H1 (cell line): ENCODE measurements at regions not wholly inside any gene's neighbourhood (a gene's known extent, or its start where the extent isn't known, plus 50 kb on each side); places are given as distances from the start of the nearest gene placed in this dataset.

Experiments
- CTCF ChIA-PET: fragments of 300-600 bp; sonication (Branson Sonifier 250); formaldehyde crosslinking; loops from one replicate; lab custom pipeline; 2021; ENCODE audit not compliant: partially characterized antibody; lab: Charles Lee
- POLR2A ChIA-PET: fragments of 300-600 bp; sonication (Branson Sonifier 250); formaldehyde crosslinking; loops from one replicate; lab custom pipeline; 2021; ENCODE audit warnings: inconsistent platforms; ENCODE audit not compliant: partially characterized antibody; lab: Charles Lee
- DNase-seq, 2 experiments: peaks; one replicate each; pipeline versions ENCODE4 v3.0.0 to v3.0.0-alpha.2; 2010 to 2022; ENCODE audit warnings: low spot score in 2 of 2, low read depth in 1 of 2, mixed read lengths in 1 of 2
- FAIRE-seq: peaks from 2 replicates; lab custom pipeline; 2011; peaks lifted over from hg19 to GRCh38; lab: Jason Lieb, UNC
- H2AFZ ChIP-seq: 2 replicates; pipeline ENCODE4 v1.8.1; 2012; ENCODE audit warnings: low read length, inconsistent platforms
- H2AK5ac ChIP-seq: 2 replicates; pipeline ENCODE4 v1.6.1; 2013; ENCODE audit warnings: low read depth, low read length
- H2BK120ac ChIP-seq: replicated peaks from 2 replicates; pipeline ENCODE3; 2013; ENCODE audit warnings: low read depth, low read length, inconsistent platforms
- H2BK12ac ChIP-seq: 2 replicates; pipeline ENCODE4 v1.6.1; 2013; ENCODE audit warnings: low read depth, low read length
- H2BK15ac ChIP-seq: 2 replicates; pipeline ENCODE4 v1.6.1; 2013; ENCODE audit warnings: low read length
- H2BK20ac ChIP-seq: 2 replicates; pipeline ENCODE4 v1.6.1; 2013; ENCODE audit warnings: low read length
- H2BK5ac ChIP-seq: 2 replicates; pipeline ENCODE4 v1.6.1; 2013; ENCODE audit warnings: low read depth, low read length
- H3K14ac ChIP-seq: 2 replicates; pipeline ENCODE4 v1.6.1; 2013; ENCODE audit warnings: inconsistent platforms; ENCODE audit not compliant: insufficient read length
- H3K18ac ChIP-seq: 2 replicates; pipeline ENCODE4 v1.6.1; 2013; ENCODE audit warnings: low read length; ENCODE audit errors: extremely low read depth
- H3K23ac ChIP-seq: 2 replicates; pipeline ENCODE4 v1.6.1; 2013; ENCODE audit warnings: inconsistent platforms; ENCODE audit not compliant: insufficient read length
- H3K23me2 ChIP-seq: 2 replicates; pipeline ENCODE4 v1.6.1; 2013; ENCODE audit warnings: low read depth, low read length
- H3K27ac ChIP-seq: 2 replicates; pipeline ENCODE4 v1.6.1; 2011; ENCODE audit warnings: low read depth, low read length, inconsistent platforms
- H3K27me3 ChIP-seq, 4 experiments: replicated peaks in 1 of 4; 1 replicate in 1 of 4; 2 replicates in 3 of 4; pipeline versions ENCODE4 v1.6.1 to v1.8.1; 2011 to 2013; ENCODE audit warnings: low read length in 3 of 4, mild to moderate bottlenecking in 3 of 4, inconsistent platforms in 2 of 4, mixed read lengths in 2 of 4, moderate library complexity in 1 of 4; ENCODE audit not compliant: control insufficient read depth in 3 of 4, insufficient read depth in 3 of 4; ENCODE audit errors: extremely low read depth in 1 of 4
- H3K36me3 ChIP-seq, 4 experiments: 2 replicates each; pipeline versions ENCODE4 v1.6.1 to v1.8.1; 2011 to 2013; ENCODE audit warnings: mild to moderate bottlenecking in 4 of 4, low read length in 3 of 4, moderate library complexity in 2 of 4, control low read depth in 1 of 4, inconsistent platforms in 1 of 4; ENCODE audit not compliant: insufficient read depth in 4 of 4, control insufficient read depth in 2 of 4
- H3K4ac ChIP-seq: replicated peaks from 2 replicates; pipeline ENCODE3; 2013; ENCODE audit warnings: low read length, low read depth, mixed read lengths, inconsistent platforms; ENCODE audit not compliant: insufficient read length
- H3K4me1 ChIP-seq, 4 experiments: replicated peaks in 1 of 4; 1 replicate in 1 of 4; 2 replicates in 3 of 4; pipeline versions ENCODE4 v1.6.1 to v1.8.1; 2011 to 2013; ENCODE audit warnings: low read length in 3 of 4, inconsistent platforms in 2 of 4, mixed read lengths in 1 of 4; ENCODE audit not compliant: insufficient read depth in 4 of 4, control insufficient read depth in 3 of 4
- H3K4me2 ChIP-seq, 2 experiments: 2 replicates each; pipeline versions ENCODE4 v1.6.1 to v1.8.1; 2011 to 2013; ENCODE audit warnings: low read depth in 2 of 2, low read length in 2 of 2, control low read depth in 1 of 2, inconsistent platforms in 1 of 2, mild to moderate bottlenecking in 1 of 2; ENCODE audit not compliant: insufficient read depth in 1 of 2
- H3K4me3 ChIP-seq, 4 experiments: fragments of 200-600, 300-600 bp in 1 of 4; sonication (generic), shearing (Covaris generic), sonication (Bioruptor Twin) in 1 of 4; 2 replicates each; pipeline versions ENCODE4 v1.5.1 to v1.8.1; 2011 to 2016; ENCODE audit warnings: low read length in 4 of 4, low read depth in 3 of 4, control low read depth in 2 of 4, inconsistent platforms in 2 of 4, mild to moderate bottlenecking in 2 of 4, mixed read lengths in 1 of 4, moderate library complexity in 1 of 4; ENCODE audit not compliant: insufficient read depth in 2 of 4; ENCODE audit errors: extremely low read depth in 1 of 4
- H3K56ac ChIP-seq: replicated peaks from 2 replicates; pipeline ENCODE3; 2013; ENCODE audit warnings: low read depth, mild to moderate bottlenecking, mixed read lengths, low read length, inconsistent platforms; ENCODE audit not compliant: insufficient read length
- H3K79me1 ChIP-seq: 2 replicates; pipeline ENCODE4 v1.6.1; 2013; ENCODE audit warnings: low read depth, low read length, control low read depth
- H3K79me2 ChIP-seq, 2 experiments: 2 replicates each; pipeline versions ENCODE4 v1.6.1 to v1.8.1; 2012 to 2013; ENCODE audit warnings: low read length in 2 of 2, mild to moderate bottlenecking in 2 of 2, inconsistent platforms in 1 of 2; ENCODE audit not compliant: insufficient read depth in 2 of 2, control insufficient read depth in 1 of 2
- H3K9ac ChIP-seq, 4 experiments: replicated peaks in 1 of 4; 1 replicate in 1 of 4; 2 replicates in 3 of 4; pipeline versions ENCODE4 v1.6.1 to v1.8.1; 2011 to 2013; ENCODE audit warnings: low read depth in 3 of 4, low read length in 3 of 4, control low read depth in 2 of 4, mild to moderate bottlenecking in 2 of 4, moderate library complexity in 2 of 4, inconsistent platforms in 1 of 4; ENCODE audit errors: extremely low read depth in 1 of 4
- H3K9me3 ChIP-seq, 2 experiments: 2 replicates each; pipeline versions ENCODE4 v1.6.1 to v1.8.1; 2012 to 2013; ENCODE audit warnings: mild to moderate bottlenecking in 2 of 2, moderate library complexity in 2 of 2, control low read depth in 1 of 2, inconsistent platforms in 1 of 2, low read depth in 1 of 2, low read length in 1 of 2, mixed read lengths in 1 of 2; ENCODE audit not compliant: insufficient read depth in 2 of 2
- H4K20me1 ChIP-seq, 2 experiments: replicated peaks in 1 of 2; 2 replicates each; pipeline versions ENCODE3 to v1.8.1; 2011 to 2013; ENCODE audit warnings: inconsistent platforms in 2 of 2, low read length in 2 of 2, mild to moderate bottlenecking in 1 of 2; ENCODE audit not compliant: insufficient read depth in 2 of 2, control insufficient read depth in 1 of 2
- H4K5ac ChIP-seq: 2 replicates; pipeline ENCODE4 v1.6.1; 2013; ENCODE audit warnings: low read length, low read depth, mixed read lengths, inconsistent platforms; ENCODE audit not compliant: insufficient read length
- H4K8ac ChIP-seq: 2 replicates; pipeline ENCODE4 v1.8.0; 2013; ENCODE audit warnings: mild to moderate bottlenecking, moderate library complexity, low read length, inconsistent platforms; ENCODE audit not compliant: insufficient read depth; ENCODE audit errors: extremely low read depth
- H4K91ac ChIP-seq: replicated peaks from 2 replicates; pipeline ENCODE3; 2013; ENCODE audit warnings: low read length, mixed read lengths, inconsistent platforms; ENCODE audit not compliant: insufficient read length
- JUN ChIP-seq: IDR thresholded peaks from 2 replicates; pipeline ENCODE4 v1.6.1; 2011; ENCODE audit warnings: low read depth, mild to moderate bottlenecking, improper control_type of control experiment, low read length
- NANOG ChIP-seq: IDR thresholded peaks from 2 replicates; pipeline ENCODE4 v1.6.1; 2011; ENCODE audit warnings: low read length, low read depth, mild to moderate bottlenecking, inconsistent platforms; ENCODE audit not compliant: insufficient read depth, poor library complexity, severe bottlenecking
- POU5F1 ChIP-seq: IDR thresholded peaks from 2 replicates; pipeline ENCODE4 v1.6.1; 2011; ENCODE audit warnings: low read depth, mild to moderate bottlenecking, low read length, moderate library complexity
- RBBP5 ChIP-seq: IDR thresholded peaks from 2 replicates; pipeline ENCODE4 v1.7.1; 2012; ENCODE audit warnings: low read depth, mild to moderate bottlenecking, inconsistent platforms, low read length, moderate library complexity, borderline replicate concordance
- RFX5 ChIP-seq: IDR thresholded peaks from 2 replicates; pipeline ENCODE4 v1.6.1; 2011; ENCODE audit warnings: low read depth, low read length, improper control_type of control experiment, borderline replicate concordance
- SIX5 ChIP-seq: IDR thresholded peaks from 2 replicates; pipeline ENCODE4 v1.6.1; 2011; ENCODE audit warnings: mild to moderate bottlenecking, low read depth, low read length
- SP4 ChIP-seq: IDR thresholded peaks from 2 replicates; pipeline ENCODE4 v1.6.1; 2012; ENCODE audit warnings: low read length, inconsistent platforms
- TEAD4 ChIP-seq: IDR thresholded peaks from 2 replicates; pipeline ENCODE4 v1.6.1; 2012; ENCODE audit warnings: low read depth, low read length, inconsistent platforms, mixed read lengths
- WGBS, 2 experiments: shearing (Covaris generic) in 1 of 2; methylation state at CpG; one replicate each; pipeline versions ENCODE4 v1.1.6 to v1.1.7; 2013 to 2015; ENCODE audit warnings: low lambda C conversion rate in 2 of 2, mixed read lengths in 2 of 2, inconsistent platforms in 1 of 2, low coverage in 1 of 2, missing lambda C conversion rate in 1 of 2; ENCODE audit not compliant: insufficient replicate concordance in 2 of 2, insufficient coverage in 1 of 2, insufficient read length in 1 of 2; ENCODE audit errors: extremely low coverage in 1 of 2, missing lambda C conversion rate in 1 of 2; 5-methylcytosine and 5-hydroxymethylcytosine counted together

DNA sequence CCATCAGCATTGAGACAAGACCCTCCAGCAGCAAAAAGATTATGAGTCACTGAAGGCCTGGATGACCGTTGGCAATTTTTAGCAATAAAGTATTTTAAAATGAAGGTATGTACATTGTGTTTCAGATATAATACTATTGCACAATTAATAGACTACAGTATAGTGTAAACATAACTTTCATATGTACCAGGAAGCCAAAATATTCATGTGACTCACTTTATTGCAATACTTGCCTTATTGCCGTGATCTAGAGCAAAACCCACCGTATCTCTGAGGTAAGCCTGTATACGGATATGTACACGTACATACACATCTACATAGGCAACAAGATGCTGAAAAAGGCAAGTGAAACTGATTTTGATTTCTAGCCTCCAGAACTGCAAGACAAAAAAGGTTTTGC is 103.3 kb downstream of the EDNRB start:
- Histone ChIP-seq H3K27me3 (no peaks in the 10 kb centered on the region), H3K79me2 (no peaks in the 10 kb centered on the region), H2AFZ (no peak overlapping the region), H2AK5ac (no peak overlapping the region), H3K9me3 (no peaks in the 10 kb centered on the region), H4K8ac (no peak overlapping the region), H3K23ac (no peak overlapping the region), H4K91ac (no peak overlapping the region), H3K23me2 (no peaks in the 10 kb centered on the region), H4K5ac (no peak overlapping the region)
- POLR2A ChIA-PET: no interaction called here
- CTCF ChIA-PET: no interaction called here
- TF ChIP-seq POU5F1: no peak
- no peak for TF ChIP-seq SP4
- no peak for TF ChIP-seq JUN
- TF ChIP-seq RFX5: no peak
- TF ChIP-seq TEAD4: no peak
- no peak for TF ChIP-seq NANOG
- TF ChIP-seq RBBP5: no peak
- no peak for TF ChIP-seq SIX5
- TF ChIP-seq, all 59 proteins: peak for 0
- H3K14ac ChIP-seq: no peak overlapping the region
- H3K4ac ChIP-seq: no peak overlapping the region
- H4K20me1 ChIP-seq: no peaks in the 10 kb centered on the region
- no peak overlapping the region for H2BK5ac ChIP-seq
- H2BK20ac ChIP-seq: no peak overlapping the region
- H3K9ac ChIP-seq: no peak overlapping the region
- H3K4me1 ChIP-seq: no peaks in the 10 kb centered on the region
- 91% methylated on average over 5 of the region's 5 CpGs; no CpG with 5 or more reads in 1 of the 2 experiments for WGBS, 2 experiments
- no peak overlapping the region for H2BK12ac ChIP-seq
- DNase-seq (no peak), FAIRE-seq (no peak)
- H3K79me1 ChIP-seq: no peaks in the 10 kb centered on the region
- H3K36me3 ChIP-seq: no peaks in the 10 kb centered on the region
- H3K18ac ChIP-seq: no peak overlapping the region
- no peak overlapping the region for H2BK120ac ChIP-seq
- no peak overlapping the region for H3K4me2 ChIP-seq
- H3K4me3 ChIP-seq: no peak overlapping the region
- H3K56ac ChIP-seq: no peak overlapping the region
- H2BK15ac ChIP-seq: no peak overlapping the region
- no peak overlapping the region for H3K27ac ChIP-seq
